ENCODE measurements at regions not wholly inside any gene's neighbourhood (a gene's known extent, or its start where the extent isn't known, plus 50 kb on each side); places are given as distances from the start of the nearest gene placed in this dataset.

DNA sequence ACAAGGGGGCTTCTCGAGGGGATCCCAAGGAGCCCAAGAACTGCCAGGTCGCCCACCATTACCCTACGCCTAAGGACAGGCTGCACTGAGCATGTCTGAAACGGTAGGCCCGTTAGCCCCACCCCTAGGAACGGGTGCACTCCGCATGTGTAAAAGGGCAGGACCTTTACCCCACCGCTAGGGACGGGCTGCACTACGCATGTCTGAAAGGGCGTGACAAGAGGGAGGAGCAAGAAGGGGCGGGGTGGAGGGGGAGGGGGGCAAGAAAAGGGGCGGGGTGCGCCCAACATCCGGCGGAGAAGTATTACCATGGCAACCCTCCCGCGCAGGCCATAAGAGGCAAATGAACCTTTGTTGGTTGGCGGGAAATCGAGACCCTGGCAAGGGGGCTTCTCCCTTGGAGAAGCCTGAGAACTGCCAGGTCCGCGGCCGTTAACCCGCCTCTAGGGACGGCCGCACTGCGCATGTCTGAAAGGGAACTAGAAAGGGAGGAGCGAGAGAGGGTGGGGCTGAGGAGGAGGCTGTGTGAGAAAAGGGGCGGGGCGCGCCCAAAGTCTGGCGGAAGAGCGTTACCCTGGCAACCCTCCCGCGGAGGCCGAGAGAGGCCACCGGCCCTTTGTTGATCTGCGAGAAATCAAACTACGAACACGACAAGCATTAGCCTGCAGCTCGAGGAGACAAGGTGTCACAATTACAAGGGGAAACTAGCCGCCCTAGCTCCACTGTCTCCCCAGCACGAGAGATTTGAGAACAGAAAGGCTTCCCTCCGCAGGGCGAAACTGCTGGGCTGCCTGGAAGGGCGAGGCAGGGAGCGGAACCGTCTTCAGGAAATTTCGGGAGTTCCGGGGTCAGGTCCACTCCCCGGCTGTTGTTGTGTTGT lies 2046.8 kb downstream of the TP53TG3F start (continued):
- TF ChIP-seq CHD7 (IDR thresholded peaks at IDR 0.05; ENCODE audit: low read depth, low read length) (no peak), POLR2G (IDR thresholded peaks at IDR 0.05; ENCODE audit: low read depth, low read length) (no peak), SRSF3 (IDR thresholded peaks at IDR 0.05; ENCODE audit: insufficient read depth, low read length) (no peak), CBFA2T3 (IDR thresholded peaks at IDR 0.05) (no peak), ARID3B (CRISPR knock-in tag; IDR thresholded peaks at IDR 0.05; ENCODE audit: borderline replicate concordance) (no peak), E2F3 (CRISPR knock-in tag; IDR thresholded peaks at IDR 0.05) (no peak)

Measured in K562 (cell line).